HG02840 (cell line): ENCODE measurements at regions not wholly inside any gene's neighbourhood (a gene's known extent, or its start where the extent isn't known, plus 50 kb on each side); places are given as distances from the start of the nearest gene placed in this dataset.
"Not testable (repeated sequence)": the region's sequence is repeated elsewhere in the genome, so short reads cannot be mapped to it uniquely, and the experiment has no call there.

Experiments
- ATAC-seq: cut with Tn5 transposase; IDR thresholded peaks from one replicate; pipeline ENCODE4 v1.9.1; 2021; ENCODE audit warnings: mild to moderate bottlenecking, moderate library complexity, moderate number of reproducible peaks; ENCODE audit not compliant: unreplicated experiment, low FRiP score

GRCh38 chr1:99496067-99496466, 149.8 kb upstream of the PALMD start:
- ATAC-seq = no peak

- no peak for ATAC-seq
Measured at GRCh38 chr1:99497690-99498089, 148.2 kb upstream of the PALMD start.

- no peak for ATAC-seq
Measured at GRCh38 chr1:99500541-99500940, 145.4 kb upstream of the PALMD start.

GRCh38 chr1:99501871-99502270, 144.0 kb upstream of the PALMD start:
- ATAC-seq = no peak

- no peak for ATAC-seq
Measured at GRCh38 chr1:99502400-99502799, 143.5 kb upstream of the PALMD start.

GRCh38 chr1:99503276-99503747, 142.6 kb upstream of the PALMD start:
- ATAC-seq = no peak

- no peak for ATAC-seq
Measured at GRCh38 chr1:99504287-99504686, 141.6 kb upstream of the PALMD start.

- ATAC-seq = no peak
Measured at GRCh38 chr1:99506631-99507030, 139.3 kb upstream of the PALMD start.

- not testable (repeated sequence) for ATAC-seq
Measured at GRCh38 chr1:99507446-99507845, 138.5 kb upstream of the PALMD start.

GRCh38 chr1:99507906-99508732, 137.8 kb upstream of the PALMD start:
- ATAC-seq = no peak

GRCh38 chr1:99508733-99509445, 137.0 kb upstream of the PALMD start:
- ATAC-seq = not testable (repeated sequence)

- ATAC-seq = not testable (repeated sequence)
Measured at GRCh38 chr1:99514823-99515552, 130.9 kb upstream of the PALMD start.

GRCh38 chr1:99516141-99516540, 129.8 kb upstream of the PALMD start:
- no peak for ATAC-seq

- ATAC-seq = no peak
Measured at GRCh38 chr1:99520121-99520520, 125.8 kb upstream of the PALMD start.

GRCh38 chr1:99525331-99525730, 120.6 kb upstream of the PALMD start:
- ATAC-seq = no peak

GRCh38 chr1:99527078-99527477, 118.8 kb upstream of the PALMD start:
- no peak for ATAC-seq

GRCh38 chr1:99527545-99527944, 118.4 kb upstream of the PALMD start:
- ATAC-seq = no peak

- ATAC-seq = no peak
Measured at GRCh38 chr1:99529002-99529401, 116.9 kb upstream of the PALMD start.

GRCh38 chr1:99531578-99532275, 114.2 kb upstream of the PALMD start:
- no peak for ATAC-seq

- no peak for ATAC-seq
Measured at GRCh38 chr1:99532276-99532580, 113.7 kb upstream of the PALMD start.
